ENCODE measurements at regions not wholly inside any gene's neighbourhood (a gene's known extent, or its start where the extent isn't known, plus 50 kb on each side); places are given as distances from the start of the nearest gene placed in this dataset.

DNA sequence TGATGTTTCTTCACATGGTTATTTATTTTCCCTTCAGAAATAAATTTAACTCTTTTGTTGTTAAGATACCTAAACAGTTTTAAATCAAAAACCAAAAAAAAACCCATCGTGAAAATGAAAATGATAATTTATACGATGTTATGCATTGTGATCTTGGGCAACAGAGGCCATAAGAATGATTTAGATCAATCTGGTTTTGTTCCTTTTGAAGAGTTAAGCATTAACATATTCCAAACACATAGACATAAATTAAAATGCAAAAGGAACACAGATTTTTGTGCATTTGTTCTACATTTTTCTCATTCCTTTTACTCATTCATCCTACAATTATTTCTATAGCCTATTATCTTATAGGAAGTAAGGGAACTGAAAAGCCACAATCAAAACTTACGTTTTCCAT, 226.1 kb upstream of the SEMA3D start:
- no peak overlapping the region for H3K4me3 ChIP-seq (ENCODE audit: control insufficient read depth, low read depth, low read length)
- TF ChIP-seq, protein P1, sequence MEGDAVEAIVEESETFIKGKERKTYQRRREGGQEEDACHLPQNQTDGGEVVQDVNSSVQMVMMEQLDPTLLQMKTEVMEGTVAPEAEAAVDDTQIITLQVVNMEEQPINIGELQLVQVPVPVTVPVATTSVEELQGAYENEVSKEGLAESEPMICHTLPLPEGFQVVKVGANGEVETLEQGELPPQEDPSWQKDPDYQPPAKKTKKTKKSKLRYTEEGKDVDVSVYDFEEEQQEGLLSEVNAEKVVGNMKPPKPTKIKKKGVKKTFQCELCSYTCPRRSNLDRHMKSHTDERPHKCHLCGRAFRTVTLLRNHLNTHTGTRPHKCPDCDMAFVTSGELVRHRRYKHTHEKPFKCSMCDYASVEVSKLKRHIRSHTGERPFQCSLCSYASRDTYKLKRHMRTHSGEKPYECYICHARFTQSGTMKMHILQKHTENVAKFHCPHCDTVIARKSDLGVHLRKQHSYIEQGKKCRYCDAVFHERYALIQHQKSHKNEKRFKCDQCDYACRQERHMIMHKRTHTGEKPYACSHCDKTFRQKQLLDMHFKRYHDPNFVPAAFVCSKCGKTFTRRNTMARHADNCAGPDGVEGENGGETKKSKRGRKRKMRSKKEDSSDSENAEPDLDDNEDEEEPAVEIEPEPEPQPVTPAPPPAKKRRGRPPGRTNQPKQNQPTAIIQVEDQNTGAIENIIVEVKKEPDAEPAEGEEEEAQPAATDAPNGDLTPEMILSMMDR (IDR thresholded peaks at IDR 0.05; ENCODE audit: control insufficient read depth, insufficient read depth, low read depth, low read length, missing control alignments), result no peak
- no peak for DNase-seq (ENCODE audit: low read depth)

DNA sequence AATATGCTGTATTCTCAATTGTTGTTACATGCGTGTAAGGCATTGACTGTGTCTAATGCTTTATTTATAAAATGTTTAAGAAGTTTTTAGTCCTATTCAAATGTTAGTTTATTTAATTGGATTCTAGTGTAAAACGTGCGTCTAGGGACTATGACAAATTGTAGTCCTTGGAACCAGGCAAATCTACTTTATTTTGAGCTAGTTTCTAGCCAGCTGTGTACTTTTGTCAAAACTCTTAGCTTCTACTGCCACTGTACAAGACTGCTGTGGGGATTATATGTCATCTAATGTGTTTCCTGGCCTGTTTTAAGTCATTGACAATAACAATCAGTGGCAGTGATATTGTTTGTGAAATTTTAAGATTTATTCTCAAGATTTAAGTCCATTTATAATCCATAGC, 220.5 kb upstream of the SEMA3D start:
- H3K4me3 ChIP-seq (ENCODE audit: control insufficient read depth, low read depth, low read length), result no peak overlapping the region
- TF ChIP-seq, protein P1 (IDR thresholded peaks at IDR 0.05; ENCODE audit: control insufficient read depth, insufficient read depth, low read depth, low read length, missing control alignments), result no peak
- DNase-seq (ENCODE audit: low read depth), result no peak

DNA sequence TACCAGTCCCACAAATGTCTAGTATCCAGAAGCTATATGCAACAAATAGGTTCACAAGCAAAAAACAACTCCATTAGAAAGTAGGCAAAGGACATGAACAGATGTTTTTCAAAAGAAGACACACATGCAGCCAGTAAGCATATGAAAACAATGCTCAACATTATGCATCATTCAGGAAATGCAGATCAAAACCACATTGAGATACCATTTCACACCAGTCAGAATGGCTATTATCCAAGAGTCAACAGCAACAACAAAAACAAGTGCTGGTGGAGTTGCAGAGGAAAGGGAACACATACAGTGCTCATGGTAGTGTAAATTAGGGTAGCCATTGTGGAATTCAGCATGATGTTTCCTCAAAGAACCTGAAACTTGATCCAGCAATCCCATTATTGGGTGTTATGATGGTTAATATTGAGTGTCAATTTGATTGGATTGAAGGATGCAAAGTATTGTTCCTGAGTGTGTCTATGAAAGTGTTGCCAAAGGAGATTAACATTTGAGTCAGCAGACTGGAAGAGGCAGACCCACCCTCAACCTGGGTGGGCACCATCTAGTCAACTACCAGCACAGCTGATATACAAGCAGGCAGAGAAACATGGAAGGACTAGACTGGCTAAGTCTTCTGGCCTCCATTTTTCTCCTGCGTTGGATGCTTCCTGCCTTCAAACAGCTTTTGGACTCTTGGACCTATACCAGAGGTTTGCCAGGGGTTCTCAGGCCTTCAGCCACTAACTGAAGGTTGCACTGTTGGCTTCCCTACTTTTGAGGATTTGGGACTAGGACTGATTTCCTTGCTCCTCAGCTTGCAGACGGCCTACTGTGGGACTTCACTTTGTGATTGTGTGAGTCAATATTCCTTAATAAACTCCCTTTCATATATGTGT, 218.4 kb upstream of the SEMA3D start:
- TF ChIP-seq, protein P1 (IDR thresholded peaks at IDR 0.05; ENCODE audit: control insufficient read depth, insufficient read depth, low read depth, low read length, missing control alignments), result no peak
- DNase-seq (ENCODE audit: low read depth), result no peak
- no peak overlapping the region for H3K4me3 ChIP-seq (ENCODE audit: control insufficient read depth, low read depth, low read length)

DNA sequence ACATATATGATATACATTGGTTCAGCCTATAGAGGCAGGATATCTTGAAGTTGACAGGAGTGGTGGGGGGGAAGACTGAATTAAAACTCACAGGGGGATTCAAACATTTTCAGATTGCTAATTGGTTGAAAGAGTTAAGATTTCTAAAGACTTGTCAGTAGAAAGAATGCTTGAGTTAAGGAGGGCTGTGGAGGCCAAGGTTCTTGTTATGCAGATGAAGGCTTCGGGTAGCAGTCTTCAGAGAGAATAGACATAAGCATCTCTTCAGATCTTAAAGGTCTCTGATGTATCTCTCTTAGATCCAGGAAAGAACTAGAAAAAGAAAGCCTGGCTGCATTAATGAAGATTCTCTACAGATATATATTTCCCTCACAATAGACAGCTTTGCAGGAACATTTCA, 209.8 kb upstream of the SEMA3D start:
- no peak for DNase-seq (ENCODE audit: low read depth)
- TF ChIP-seq, protein P1 (IDR thresholded peaks at IDR 0.05; ENCODE audit: control insufficient read depth, insufficient read depth, low read depth, low read length, missing control alignments), result no peak
- no peak overlapping the region for H3K4me3 ChIP-seq (ENCODE audit: control insufficient read depth, low read depth, low read length)

DNA sequence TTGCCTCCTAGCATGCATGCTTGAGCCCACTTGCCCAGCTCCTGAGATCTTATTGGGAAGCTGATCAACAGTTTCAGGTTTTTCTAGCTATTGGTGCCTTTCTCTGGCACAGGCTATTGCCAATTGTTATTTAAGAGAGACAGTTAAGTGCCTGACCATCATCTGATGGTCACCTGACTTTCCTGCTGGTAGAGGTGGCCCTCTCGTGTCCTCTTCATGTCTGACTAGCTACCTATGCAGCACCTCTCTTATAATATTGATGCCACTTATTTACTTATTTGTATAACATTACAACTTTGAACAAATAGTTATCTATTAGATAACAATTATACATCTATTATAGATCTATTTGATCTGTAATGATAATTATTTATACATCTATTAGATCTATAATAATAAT, 205.9 kb upstream of the SEMA3D start:
- TF ChIP-seq, protein P1 (IDR thresholded peaks at IDR 0.05; ENCODE audit: control insufficient read depth, insufficient read depth, low read depth, low read length, missing control alignments), result no peak
- DNase-seq (ENCODE audit: low read depth), result no peak

DNA sequence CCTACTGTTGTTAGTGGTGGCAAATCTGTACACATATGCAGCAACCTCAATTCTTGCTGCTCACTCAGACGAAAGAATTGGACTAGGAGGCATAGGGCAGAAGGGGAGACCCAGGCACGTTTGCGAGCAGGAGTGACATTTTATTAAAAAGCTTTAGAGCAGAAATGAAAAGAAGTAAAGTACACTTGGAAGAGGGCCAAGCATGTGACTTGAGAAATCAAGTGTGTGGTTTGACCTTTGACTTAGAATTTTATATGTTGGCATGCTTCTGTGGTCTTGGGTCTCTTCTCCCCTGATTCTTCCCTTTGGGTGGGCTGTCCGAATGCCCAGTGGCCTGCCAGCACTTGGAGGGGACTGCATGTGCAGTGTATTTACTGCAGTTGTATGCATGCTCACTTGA, 205.5 kb upstream of the SEMA3D start:
- no peak overlapping the region for H3K4me3 ChIP-seq (ENCODE audit: control insufficient read depth, low read depth, low read length)
- no peak for DNase-seq (ENCODE audit: low read depth)
- TF ChIP-seq, protein P1 (IDR thresholded peaks at IDR 0.05; ENCODE audit: control insufficient read depth, insufficient read depth, low read depth, low read length, missing control alignments), result no peak

More for the DNA sequence above, 205.9 kb upstream of the SEMA3D start:
- H3K4me3 ChIP-seq (ENCODE audit: control insufficient read depth, low read depth, low read length), result no peak overlapping the region
